ENCODE measurements at regions not wholly inside any gene's neighbourhood (a gene's known extent, or its start where the extent isn't known, plus 50 kb on each side); places are given as distances from the start of the nearest gene placed in this dataset.

DNA sequence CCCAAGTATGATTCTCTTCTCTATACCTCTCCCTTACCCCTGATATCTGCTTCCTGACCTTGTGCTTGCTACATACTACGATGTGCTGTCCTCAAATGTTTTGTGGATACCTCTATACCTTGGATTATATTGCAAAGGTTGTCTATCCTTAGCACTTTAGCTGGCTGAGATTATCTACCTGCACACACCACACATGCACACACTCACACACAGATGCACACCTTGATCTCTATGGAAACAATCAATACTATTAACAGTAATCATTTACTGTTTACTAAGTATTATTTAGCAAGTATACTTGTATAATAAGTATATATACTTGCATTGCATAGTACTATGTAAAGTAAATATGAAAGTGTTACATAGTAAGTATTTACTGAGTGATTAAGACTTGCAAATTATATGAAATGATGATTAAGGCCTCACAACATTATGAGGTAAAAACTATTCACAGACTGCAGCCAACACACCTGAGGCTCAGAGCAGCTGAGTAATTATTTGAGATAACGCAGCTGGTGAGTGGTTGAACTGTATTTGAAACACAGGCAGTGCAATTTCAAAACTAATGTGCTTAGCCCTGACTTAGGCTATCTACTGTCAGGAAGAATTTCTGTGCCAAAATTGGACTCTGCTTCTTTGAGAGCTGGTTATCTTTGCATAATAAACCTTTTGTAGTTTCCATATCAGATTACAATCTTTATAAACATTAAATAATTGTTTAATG is 699.9 kb downstream of the FRK start:
- TF ChIP-seq, protein P1, sequence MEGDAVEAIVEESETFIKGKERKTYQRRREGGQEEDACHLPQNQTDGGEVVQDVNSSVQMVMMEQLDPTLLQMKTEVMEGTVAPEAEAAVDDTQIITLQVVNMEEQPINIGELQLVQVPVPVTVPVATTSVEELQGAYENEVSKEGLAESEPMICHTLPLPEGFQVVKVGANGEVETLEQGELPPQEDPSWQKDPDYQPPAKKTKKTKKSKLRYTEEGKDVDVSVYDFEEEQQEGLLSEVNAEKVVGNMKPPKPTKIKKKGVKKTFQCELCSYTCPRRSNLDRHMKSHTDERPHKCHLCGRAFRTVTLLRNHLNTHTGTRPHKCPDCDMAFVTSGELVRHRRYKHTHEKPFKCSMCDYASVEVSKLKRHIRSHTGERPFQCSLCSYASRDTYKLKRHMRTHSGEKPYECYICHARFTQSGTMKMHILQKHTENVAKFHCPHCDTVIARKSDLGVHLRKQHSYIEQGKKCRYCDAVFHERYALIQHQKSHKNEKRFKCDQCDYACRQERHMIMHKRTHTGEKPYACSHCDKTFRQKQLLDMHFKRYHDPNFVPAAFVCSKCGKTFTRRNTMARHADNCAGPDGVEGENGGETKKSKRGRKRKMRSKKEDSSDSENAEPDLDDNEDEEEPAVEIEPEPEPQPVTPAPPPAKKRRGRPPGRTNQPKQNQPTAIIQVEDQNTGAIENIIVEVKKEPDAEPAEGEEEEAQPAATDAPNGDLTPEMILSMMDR (IDR thresholded peaks at IDR 0.05; ENCODE audit: low read length), result no peak
- no peak for TF ChIP-seq EZH2phosphoT487 (IDR thresholded peaks at IDR 0.05; ENCODE audit: low read length)
- TF ChIP-seq EZH2 (optimal IDR thresholded peaks at IDR 0.05; ENCODE audit: low read depth, low read length), result no peak
